Breast epithelium (tissue), 3 donors: ENCODE measurements at regions not wholly inside any gene's neighbourhood (a gene's known extent, or its start where the extent isn't known, plus 50 kb on each side); places are given as distances from the start of the nearest gene placed in this dataset.

Experiments
- POLR2A ChIP-seq: fragments of 450-650 bp; IDR thresholded peaks from one replicate; pipeline ENCODE4 v1.6.1; 2016; ENCODE audit warnings: antibody characterized with exemption, mild to moderate bottlenecking, moderate library complexity
- POLR2AphosphoS5 ChIP-seq, 3 donors: sonication (generic); formaldehyde crosslinking; IDR thresholded peaks; one replicate each; pipeline ENCODE4 v1.6.1; 2017; ENCODE audit warnings: antibody characterized with exemption in 3 of 3
- TF ChIP-seq, protein P1 (sequence below), 3 donors: fragments of 450-650 bp; IDR thresholded peaks; one replicate each; pipeline ENCODE4 v1.5.1; 2016 to 2017; ENCODE audit warnings: antibody characterized with exemption in 3 of 3, mild to moderate bottlenecking in 3 of 3, moderate library complexity in 3 of 3

DNA sequence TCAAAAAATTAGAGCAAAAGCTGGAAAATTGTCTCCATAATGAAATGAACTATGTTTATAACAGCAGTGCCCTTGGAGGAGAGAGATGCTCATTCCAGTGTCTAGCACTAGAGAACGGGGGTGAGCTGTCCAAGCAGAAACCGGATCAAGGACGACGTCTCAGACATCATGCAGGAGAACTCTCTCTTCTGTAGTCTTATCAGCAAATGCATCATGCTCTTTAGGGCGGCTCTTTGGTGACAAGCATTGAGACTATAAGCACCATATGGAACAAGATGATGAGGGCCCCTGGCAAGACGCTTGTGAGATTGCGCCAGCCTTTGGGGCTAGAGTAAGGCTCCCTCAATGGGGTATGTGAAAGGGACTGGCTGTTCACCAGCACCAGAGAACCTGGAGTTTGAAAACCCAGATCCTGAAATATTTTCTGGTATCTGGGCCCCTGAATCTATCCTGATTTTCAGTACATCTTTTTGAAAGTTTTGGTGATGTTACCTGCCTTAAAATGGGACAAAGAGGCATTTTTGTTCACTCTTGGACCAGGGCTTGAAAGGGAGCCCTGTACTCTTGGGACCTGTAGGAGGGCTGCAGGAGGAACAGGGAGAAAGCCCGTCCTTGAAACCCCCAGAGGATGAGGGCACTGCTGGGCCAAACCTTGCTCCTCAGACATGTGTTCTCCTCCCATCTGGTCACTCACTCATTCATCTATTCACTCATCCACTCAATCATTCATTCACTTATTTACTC lies 127.6 kb downstream of the TTLL2 start:
- TF ChIP-seq, protein P1, sequence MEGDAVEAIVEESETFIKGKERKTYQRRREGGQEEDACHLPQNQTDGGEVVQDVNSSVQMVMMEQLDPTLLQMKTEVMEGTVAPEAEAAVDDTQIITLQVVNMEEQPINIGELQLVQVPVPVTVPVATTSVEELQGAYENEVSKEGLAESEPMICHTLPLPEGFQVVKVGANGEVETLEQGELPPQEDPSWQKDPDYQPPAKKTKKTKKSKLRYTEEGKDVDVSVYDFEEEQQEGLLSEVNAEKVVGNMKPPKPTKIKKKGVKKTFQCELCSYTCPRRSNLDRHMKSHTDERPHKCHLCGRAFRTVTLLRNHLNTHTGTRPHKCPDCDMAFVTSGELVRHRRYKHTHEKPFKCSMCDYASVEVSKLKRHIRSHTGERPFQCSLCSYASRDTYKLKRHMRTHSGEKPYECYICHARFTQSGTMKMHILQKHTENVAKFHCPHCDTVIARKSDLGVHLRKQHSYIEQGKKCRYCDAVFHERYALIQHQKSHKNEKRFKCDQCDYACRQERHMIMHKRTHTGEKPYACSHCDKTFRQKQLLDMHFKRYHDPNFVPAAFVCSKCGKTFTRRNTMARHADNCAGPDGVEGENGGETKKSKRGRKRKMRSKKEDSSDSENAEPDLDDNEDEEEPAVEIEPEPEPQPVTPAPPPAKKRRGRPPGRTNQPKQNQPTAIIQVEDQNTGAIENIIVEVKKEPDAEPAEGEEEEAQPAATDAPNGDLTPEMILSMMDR (IDR thresholded peaks at IDR 0.05), result no peak
- TF ChIP-seq POLR2A, result no peak
- no peak for TF ChIP-seq POLR2AphosphoS5 (IDR thresholded peaks at IDR 0.05)
